ENCODE measurements at regions not wholly inside any gene's neighbourhood (a gene's known extent, or its start where the extent isn't known, plus 50 kb on each side); places are given as distances from the start of the nearest gene placed in this dataset.

DNA sequence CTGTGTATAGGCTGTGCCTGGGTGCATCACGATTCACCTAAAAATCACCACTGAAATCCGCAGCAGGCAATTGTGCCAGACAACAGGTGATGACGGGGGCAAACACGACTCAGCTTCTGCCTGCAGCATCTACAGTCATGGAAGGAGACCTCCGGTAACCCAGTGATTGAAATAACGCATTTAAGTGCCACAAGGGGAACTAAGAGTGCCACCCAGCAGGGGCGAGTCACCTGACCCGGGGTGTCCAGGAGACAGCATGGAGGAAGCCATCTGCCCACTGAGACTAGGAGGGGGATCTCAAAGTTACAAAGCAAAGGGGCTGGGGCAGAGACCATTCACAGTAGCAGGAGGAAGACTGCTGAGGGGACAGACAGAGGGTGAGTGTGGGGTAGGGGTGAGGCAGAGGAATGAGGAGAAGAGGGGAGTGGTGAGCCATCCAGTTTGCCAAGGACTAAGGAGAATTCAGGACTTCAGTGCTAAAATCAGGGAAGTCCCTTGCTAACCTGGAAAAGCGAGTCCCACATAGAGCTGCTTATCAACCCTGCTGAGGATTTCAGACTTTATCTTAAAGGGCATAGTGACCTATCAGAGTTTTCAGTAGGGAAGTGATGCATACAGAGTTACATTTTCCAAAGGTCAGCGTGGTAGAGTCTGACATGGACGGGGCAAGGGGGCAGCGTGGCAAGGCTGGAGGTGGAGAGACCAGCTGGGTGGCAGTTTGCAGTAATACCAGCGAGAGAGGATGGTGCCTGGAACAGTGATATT, 256.7 kb upstream of the HES1 start:
- DNase-seq: peak; percentile 39

- peak; percentile 50 for DNase-seq
Measured at GRCh38 chr3:193879864-193880242, 256.1 kb upstream of the HES1 start.

DNA sequence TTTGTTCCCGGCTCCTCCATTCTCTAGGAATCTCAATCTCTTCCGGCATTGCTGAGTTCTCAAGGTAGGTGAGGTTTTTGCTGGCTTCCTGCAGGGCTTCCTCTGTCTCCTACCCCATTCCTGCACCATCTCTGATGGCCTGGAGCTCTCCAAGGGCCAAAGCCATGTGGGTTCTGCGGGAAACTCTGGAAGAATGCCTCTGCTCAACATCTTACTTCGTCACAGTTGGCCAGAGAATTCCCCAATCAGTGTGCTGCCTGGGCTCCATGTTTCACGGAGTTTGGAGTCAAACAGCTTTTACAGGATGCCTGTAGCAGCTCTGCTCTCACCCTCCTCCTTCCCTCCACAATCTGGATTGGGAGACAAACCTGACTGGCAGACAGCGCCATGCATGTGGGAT, 253.9 kb upstream of the HES1 start:
- no peak for DNase-seq

GRCh38 chr3:193883551-193883950, 252.4 kb upstream of the HES1 start:
- DNase-seq: no peak

GRCh38 chr3:193884027-193884426, 251.9 kb upstream of the HES1 start:
- no peak for DNase-seq

GRCh38 chr3:193884652-193885051, 251.3 kb upstream of the HES1 start:
- peak; percentile 24 for DNase-seq

DNA sequence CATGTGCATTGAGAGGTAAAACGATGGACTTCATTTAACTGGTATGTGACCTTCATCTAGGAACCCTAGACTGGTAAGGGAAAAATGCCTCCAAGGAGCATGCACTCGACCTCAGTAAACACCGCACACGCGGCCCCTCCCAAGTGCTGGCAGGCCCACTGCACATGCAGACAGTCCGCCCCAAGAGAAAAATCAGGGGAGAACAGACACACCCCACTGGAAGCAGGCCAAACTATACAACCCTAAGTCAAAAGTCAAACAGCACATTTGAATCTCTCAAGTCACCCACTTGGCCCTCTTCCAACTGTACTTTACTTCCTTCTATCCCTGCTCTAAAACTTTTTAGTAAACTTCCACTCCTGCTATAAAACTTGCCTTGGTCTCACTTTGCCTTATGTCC, 250.1 kb upstream of the HES1 start:
- DNase-seq: peak; percentile 83

DNA sequence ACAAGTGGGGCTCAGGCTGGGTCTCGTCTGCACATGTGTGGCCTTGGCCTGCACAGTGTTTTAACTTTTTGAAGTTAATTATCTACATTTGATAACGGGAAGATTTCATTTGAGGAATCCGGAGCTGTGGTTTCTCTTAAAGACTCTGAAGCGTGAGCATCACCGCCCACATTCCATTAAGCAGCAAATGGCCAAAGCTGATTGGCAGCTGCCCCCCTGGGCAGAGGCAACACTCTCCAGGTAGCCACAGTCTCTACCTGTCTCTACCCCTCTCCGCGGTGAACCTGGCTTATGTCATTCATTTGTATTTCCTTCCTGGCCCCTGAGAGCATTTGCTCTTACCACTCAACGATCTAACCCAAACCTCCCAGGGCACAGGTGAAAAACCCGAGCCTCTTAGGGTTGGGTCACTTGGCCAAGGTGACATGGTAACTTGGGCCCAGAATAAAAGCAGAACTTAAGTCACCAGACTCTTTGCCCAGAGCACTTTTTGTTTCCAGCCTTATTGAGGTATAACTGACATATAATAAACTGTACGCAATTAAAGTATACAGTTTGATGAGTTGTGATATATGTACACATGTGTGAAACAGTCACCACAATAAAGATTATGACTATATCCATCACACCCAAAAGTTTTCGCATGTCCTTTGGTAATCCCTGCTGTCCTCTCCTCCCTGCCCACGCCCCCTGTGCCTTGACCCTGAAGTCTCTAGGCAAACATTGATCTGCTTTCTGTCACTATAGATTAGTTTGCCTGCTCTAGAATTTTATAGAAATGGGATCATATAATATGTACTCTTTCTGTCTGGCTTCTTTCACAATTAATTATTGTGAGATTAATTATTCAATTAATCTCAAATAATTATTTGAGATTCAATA, 245.7 kb upstream of the HES1 start:
- DNase-seq: no peak

- peak; percentile 32 for DNase-seq
Measured at GRCh38 chr3:193894121-193894863, 241.7 kb upstream of the HES1 start.

DNA sequence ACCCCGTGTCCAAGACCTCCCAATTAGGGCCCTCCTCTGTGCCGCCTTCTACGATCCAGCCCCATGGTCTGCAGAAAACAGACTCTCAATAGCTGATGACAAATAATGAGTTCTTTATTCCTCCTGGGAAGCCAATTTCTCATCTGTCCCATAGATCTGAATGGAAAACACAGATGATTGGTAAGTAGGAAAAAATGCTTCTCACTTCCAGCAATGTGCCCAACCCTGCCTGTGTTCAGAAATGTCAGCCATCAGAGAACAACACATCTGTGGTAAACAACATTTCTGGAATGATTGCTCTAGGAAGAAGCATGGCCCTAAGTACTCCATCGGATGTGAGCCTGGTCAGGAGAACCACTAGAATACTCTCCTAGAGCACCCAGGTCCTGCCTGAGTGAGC, 240.5 kb upstream of the HES1 start:
- DNase-seq: no peak

DNA sequence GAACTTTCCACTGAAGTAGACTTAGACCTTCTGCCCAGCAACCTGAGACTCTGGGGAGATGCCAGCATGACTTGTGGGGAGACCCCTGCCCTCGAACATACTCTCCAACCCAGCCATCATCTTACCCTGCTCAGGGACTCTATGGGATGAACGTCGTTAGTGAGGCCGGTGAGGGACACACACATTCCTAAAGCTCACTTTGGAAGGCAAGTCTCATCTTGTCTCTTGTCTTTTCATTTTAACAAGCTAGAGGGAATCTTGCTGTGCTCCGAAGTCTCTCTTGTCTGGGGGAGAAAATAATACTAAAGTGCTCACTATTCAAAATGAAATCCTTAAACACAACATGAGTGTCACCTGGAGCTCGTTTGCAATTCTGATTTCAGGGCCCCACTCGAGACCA, 239.5 kb upstream of the HES1 start:
- no peak for DNase-seq

GRCh38 chr3:193897288-193897687, 238.7 kb upstream of the HES1 start:
- no peak for DNase-seq

DNA sequence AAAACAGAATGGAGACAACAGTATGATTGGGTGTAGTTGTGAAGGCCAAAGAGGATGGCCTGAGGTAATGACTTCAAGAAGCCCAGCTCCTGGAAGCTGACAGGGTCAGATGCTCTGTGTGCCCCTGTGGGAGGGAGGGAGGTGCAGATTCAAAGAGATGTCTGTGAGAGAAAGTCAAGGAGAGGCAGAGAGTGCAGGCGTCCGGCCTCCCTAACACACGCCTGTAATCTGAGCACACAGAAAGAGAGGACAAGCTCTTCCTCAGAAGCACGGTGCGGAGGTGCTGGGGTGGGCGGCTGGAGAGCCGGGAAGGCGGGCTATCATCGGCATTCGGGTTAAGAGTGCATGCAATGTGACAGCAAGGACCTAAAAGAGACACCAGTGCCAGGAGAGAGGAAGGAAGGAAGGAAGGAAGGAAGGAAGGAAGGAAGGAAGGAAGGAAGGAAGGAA, 238.2 kb upstream of the HES1 start:
- no peak for DNase-seq

DNA sequence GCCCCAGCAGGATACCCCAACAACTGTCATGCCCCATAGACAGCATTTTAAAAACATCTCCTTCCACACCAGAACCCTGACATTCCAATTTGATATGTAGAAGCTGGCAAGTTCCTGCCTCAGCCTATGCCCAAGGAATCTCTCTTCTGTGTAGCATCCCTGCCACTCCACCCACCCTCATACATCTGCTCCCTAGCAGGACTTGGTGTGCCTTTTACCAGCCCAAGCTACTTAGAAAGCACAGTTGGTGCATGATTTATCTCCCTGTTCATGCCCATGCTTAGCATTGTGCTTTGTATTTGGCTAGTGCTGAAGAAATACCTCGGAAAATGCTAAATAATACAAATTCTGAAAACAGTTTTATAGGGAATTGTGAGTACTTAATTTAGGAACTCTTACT, 236.9 kb upstream of the HES1 start:
- DNase-seq: no peak

DNA sequence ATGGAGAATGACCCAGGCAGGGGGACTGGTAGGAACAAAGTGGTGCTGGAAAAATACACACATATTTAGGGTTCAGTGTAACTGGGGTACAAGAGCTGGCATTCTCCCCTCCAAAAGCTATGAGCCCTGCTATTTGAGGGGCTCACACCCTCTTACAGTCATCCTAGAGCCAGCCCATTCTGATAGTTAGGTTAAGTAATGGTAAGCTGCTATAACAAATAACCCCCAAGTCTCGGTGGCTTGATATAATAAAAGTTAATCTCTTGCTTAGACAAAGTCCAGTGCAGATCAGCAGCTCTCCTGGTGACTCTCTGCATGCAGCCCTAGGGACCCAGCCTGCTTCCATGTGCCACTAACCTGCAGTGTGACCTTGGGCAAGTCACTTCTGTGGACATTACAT, 234.9 kb upstream of the HES1 start:
- no peak for DNase-seq

- no peak for DNase-seq
Measured at GRCh38 chr3:193902607-193903511, 233.1 kb upstream of the HES1 start.

DNA sequence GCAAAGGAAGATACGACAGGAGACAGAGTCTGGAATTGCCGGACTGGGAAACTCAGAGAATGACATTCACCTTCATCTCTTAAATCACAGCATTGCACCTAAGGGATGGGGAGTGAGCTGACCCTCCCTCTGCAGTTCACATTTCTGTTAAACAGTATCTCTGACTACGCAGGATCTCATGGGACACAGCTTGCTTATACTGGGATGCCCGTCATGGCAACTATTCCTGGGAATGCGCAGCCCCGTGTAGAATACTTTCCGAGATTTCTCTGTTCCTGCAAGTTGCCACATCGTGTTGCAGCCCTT, 232.5 kb upstream of the HES1 start:
- DNase-seq: no peak

GRCh38 chr3:193903966-193904365, 232.0 kb upstream of the HES1 start:
- DNase-seq: no peak

DNA sequence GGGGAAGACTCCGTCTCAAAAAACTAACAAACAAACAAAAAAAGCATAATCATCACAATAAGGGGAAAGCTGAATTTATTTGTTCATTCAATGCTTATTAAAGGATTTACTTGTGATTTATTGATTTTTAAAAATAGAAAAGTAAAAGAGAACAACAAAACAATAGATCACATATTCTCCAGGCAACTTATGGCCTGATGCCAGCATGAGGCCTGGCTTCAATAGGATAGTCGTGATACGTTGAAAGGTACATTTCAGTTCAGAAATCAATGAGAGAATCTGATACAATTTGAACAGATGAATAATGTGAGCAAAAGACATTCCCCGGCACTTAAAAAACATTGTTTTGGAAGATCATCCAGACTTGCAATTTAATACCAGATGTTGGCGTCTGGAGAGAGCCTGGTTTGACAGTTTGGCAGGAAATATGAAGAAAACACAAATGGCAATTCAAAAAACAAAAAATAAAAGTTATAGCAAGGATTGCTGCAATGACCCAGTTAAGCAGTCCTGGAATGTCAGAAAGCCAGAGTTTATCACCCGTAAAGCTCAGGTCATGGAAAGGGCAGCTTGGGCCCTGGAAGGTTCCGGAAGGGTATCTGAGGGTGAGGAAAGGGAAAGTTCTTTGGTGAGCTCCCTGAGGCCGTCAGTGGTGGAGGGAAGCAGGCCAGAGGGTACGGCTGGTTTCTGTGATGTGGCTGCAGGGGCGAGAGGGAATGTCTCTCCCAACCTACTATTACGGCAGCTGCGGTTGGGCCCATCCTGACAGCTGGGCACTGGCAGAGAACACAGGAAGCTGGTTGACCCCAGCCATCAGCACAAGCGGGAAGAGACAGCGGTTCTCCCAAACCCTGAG, 230.2 kb upstream of the HES1 start:
- DNase-seq: no peak

GRCh38 chr3:193906849-193907410, 229.0 kb upstream of the HES1 start:
- no peak for DNase-seq

- DNase-seq: no peak
Measured at GRCh38 chr3:193908181-193908744, 227.7 kb upstream of the HES1 start.

Measured in hematopoietic multipotent progenitor cell treated with erythropoietin and hydrocortisone succinate and interleukin-3 and kit ligand, for 6 days (in vitro differentiated cells).